Activated CD4-positive, CD25-positive, alpha-beta regulatory T cell treated with anti-CD3 and anti-CD28 coated beads, Interleukin-2, amount 50 U/mL, for 16 hours (primary cell): ENCODE measurements at regions not wholly inside any gene's neighbourhood (a gene's known extent, or its start where the extent isn't known, plus 50 kb on each side); places are given as distances from the start of the nearest gene placed in this dataset.
"Not testable (repeated sequence)": the region's sequence is repeated elsewhere in the genome, so short reads cannot be mapped to it uniquely, and the experiment has no call there.

Experiments used
- DNase-seq: peaks from one replicate; pipeline ENCODE4 v3.0.0-alpha.2; 2020; ENCODE audit warnings: low read depth, low spot score

DNA sequence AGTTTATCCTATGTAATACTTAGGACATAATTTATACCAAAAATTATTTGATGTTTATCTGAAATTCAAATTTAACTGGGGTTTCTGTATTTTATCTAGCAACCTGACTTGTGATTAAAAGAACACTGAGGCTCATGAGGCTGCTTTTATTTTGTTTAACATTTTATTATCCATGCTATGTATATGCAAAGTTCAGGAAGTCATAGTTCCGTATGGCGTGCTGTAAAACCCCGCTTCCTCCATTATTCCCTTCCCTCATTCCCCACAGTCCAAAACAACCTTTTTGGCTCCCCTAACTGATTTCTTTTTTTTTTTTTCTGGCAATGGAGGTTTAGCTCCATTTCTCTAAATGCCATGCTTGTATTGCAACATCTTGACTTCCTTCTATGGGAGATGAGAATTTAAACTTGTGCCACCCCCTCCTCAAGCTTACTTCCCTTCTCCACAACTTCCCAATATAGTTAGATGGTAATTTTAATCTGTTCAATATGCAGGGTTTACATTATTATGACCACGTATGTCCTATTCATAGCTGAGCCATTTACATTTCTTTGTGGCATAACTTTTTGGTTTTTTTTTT lies 138.0 kb upstream of the DNAH14 start:
- DNase-seq: no peak

DNA sequence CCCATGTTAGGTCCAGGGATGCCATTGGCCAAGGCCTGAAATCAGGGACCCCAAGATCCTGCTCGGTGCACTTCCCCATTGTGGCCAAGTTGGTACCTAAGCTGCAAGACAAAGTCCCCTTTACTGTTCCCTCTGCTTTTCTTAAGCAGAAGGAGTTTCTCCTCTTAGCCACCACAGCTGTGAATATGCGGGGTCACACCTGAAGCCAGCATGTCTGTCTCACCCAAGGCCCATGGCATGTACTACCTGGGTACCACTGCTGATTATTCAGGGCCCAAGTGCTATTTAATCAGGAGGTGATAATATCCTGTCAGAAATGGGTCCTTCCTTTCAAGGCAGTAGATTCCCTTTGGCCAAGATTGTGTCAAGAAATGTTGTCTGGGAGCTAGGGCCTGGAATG lies 133.9 kb upstream of the DNAH14 start:
- no peak for DNase-seq

DNA sequence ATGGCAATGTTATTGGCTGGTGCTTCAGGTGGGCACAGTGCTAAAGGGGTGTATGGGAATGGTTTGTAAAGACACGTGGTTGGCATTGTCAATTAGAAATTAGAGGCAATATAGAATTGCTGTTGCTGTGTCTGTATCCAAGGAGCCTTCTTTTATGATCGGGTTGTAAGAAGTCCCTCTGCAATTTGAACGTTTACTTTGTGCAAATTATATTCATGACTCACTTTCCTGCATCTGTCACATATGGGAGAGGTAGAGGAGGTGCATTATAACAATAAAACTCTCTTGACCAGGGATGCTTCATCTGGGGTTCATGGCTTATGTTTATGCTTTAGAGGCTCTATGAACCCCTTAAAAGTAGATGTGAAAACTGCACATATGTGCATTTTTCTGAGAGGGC lies 130.4 kb upstream of the DNAH14 start:
- no peak for DNase-seq

DNA sequence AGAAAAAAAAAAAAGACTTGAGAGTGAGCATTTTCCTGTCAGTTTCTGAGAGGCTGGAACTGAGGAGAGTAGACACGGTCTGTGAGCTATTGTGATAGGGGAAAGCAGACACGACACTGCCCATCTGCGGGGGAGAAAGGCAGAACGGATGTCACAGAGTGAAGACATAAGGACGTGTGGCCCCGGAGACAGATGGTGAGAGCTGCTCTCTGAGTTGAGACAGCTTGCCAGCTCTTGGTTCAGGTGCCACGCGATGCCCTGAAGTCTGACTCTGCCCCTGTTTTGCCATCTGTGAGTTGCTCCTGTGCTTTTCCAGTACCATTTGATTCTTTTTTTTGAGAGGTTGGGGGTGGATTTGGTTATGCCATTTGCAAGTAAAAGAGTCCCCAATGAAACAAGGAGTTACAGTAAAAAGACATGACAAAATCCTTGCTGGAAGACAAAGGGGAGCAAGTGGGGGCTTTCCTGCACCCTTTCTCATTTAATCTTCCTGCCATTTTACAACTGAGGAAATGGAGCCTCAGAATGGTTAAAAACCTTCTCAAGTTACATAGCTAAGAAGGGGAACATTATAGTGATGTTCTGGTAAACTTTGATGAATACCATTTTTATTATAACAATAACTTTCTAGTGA lies 128.9 kb upstream of the DNAH14 start:
- no peak for DNase-seq

DNA sequence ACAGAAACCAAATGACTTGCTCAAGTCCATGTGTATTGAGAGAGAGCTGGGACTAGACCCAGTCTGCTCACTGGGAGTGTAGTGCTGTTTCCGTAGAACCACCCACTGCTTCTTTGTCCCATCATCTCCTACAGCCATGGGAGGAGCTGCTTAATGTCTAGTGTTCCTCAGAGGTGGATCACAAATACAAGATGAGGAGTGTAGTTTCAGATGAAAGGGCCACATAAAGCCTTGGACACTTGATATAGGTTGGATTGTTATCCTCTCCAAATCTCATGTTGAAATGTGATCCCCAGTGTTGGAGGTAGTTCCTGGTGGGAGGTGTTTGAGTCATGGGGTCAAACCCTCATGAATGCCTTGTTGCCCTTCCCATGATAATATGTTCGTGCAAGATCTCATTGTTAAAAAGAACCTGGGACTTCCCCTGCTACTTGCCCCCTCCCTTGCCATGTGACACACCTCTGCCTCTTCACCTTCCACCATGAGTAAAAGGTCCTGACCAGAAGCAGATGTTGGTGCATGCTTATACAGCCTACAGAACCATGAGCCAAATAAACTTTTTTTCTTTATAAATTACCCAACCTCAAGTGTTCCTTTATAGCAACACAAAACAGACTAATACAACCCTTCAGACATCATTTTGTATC lies 127.5 kb upstream of the DNAH14 start:
- no peak for DNase-seq

DNA sequence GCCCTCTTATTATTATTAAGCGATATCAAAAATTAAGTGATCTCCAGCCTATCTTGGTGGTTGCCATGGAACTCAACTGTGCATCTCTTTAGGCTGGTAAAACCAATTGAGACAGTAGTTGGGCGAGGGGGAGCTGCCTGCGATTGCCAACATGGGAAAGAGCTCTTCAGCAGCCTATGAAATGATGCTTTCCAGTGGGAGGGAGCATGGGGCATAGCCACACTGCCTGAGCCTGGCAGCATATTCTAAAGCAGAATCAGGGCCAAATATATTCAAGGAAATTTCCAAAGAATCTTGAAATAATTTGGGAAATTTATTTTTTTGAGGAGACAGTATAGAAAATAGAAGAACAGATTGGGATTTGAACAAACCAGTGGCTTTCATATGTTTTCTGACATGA lies 126.9 kb upstream of the DNAH14 start:
- no peak for DNase-seq

DNA sequence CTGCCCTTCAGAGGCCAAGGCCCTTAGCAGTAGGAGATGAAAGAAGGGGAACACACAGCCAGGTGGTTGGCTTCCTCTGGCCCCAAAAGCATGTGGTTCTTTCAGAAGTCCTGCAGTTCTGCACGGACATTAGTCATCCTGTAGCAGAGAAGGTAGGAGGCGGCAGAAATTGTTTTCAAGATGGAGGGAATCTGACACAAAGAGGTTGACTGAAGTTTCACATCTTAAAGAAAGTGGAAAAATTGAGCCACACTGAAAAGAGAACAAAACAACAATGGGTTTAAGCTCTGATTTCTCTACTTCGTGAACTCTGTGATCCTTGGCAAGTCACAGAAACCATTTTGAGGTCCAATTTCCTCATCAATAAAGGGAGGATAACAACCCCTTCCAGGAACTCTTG lies 125.3 kb upstream of the DNAH14 start:
- no peak for DNase-seq

DNA sequence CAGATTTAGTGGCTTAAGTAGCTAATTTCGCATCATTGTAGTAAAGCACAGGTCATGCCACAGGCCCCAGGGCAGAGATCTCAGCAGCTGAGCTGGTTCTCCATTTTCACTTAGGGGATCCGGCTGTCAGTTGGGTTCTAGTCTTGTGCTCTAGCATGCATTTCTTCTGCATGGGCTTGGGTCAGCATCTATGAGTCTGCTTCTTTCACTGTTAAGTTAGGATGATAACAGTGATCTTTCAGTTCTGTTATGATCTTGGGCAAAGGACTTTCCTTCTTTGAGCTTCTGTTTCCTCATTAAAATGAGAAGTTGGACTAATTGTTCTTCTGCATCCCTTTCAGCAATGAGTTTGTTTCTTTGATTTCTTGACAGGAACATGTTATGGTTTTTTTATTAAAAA lies 123.6 kb upstream of the DNAH14 start:
- DNase-seq: no peak

DNA sequence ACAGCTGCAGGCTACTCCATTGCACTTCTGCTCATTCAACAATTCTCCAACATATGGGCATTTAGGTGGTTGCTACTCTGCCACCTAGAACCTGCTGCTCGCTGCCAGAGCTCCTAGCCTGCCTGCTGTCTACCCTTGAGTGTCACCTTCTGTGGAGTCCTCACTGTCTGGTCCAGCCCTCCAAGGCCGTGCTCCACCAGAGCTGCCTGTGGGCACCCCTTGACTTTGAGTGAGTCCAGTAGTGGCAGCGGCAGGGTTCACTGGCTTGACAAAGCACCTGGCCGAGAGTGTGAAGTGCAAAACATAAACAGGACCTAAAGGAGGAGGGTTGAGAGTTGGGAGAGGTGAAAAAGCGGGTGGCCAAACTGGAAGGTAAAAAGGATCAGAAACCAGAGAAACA lies 120.3 kb upstream of the DNAH14 start:
- DNase-seq: no peak

DNA sequence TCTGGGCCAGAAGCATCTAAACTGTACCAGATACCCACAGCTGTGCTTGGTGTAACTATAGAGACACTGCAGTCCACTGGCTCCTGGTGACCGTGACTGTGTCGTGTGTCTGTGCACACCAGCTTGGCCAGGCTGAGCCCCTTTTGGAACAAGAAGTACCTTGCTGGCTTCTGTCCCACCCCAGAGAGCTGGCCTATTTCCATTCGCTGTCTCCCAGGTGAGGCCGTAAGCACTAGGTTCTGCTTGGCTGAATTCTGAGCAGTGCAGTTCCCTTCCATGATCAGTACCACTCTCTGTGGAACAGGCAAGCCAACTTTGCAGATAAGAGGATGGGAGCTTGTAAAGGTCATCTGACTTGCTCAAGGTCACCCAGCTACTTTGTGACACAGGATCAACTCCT lies 119.9 kb upstream of the DNAH14 start:
- no peak for DNase-seq

DNA sequence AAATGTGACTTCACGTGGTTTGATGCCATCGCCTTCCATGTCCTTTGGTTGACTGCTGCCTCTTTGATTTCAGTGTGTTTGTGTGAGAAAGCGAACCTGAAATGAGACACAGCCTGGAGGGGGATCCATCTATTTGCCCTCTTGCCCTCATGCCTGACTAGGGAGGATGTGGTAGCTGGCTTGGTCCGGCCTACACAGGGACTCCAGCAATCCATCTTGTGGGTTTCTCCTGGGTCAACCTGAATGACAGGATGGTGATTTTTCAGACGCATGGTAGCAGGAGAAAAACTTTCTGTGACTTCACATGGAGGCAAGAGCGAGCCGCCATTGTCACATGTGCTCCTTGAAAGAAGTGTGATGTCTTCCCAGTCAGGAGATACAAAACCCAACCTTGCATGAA lies 117.9 kb upstream of the DNAH14 start:
- DNase-seq: no peak

DNA sequence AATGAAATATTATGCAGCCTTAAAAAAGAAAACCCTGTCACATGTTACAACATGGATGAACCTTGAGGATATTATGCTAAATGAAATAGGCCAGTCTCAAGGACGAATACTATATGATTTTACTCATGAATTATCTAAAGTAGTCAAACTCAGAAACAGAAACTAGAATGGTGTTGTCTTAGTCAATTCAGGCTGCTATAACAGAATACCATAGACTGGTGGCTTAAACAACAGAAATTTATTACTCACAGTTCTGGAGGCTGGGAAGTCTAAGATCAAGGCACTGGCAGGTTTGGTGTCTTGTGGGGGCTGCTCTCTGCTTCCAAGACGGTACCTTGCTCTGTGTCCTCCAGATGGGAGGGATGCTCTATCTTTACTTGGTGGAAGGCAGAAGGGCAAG lies 113.8 kb upstream of the DNAH14 start:
- no peak for DNase-seq

DNA sequence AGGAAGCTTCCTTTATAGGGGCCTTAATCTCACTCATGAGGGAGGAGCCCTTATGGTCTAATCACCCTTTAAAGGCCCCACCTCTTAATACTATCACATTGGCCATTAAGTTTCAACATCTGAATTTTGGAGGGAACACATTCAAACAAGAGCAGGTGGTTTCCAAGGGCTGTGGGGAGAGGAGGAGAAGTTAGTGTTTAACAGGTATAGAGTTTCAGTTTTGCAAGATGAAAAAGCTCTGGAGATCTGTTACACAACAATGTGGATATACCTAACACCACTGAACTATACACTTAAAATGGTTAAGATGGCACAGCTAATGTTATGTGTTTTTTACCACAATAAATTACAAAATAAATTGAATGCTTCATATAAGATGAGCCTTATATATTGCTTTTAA lies 113.4 kb upstream of the DNAH14 start:
- no peak for DNase-seq

DNA sequence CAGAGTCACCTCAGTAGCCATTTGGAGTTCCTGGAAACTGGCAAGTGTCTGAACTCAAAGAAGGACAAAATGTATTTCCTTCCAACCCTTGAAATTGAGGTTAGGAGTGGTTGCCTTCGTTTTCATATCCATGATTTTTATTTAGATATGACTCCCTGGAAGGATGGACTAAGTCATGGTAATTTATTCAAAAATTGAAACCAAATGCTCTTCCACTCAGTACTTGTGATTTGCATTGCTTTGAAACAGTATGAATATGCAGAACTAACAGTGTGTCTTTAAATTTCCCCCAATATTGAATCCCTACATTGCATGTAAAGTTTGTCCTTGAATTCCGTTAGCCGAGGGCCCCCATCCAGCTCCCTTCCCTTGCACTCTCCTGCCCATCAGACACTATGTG lies 112.1 kb upstream of the DNAH14 start:
- DNase-seq: no peak

DNA sequence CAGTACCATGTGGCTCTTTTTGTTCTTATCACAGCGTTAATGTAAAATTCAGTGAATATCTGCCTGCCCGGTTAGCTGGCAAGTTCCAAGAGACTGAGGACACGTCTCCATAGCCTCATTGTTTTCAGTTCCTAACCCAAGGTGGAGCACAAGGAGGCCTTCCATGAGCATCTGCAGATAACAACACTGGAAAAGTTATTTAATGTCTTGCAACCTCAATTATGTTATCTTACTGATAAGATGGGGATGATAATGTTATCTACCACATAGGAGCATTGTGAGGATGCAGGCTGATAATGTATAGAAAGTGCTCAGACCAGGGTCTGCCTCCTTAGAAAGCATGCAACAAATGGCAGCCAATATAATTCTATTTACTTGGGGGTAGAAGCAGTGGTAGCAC lies 109.6 kb upstream of the DNAH14 start:
- no peak for DNase-seq

DNA sequence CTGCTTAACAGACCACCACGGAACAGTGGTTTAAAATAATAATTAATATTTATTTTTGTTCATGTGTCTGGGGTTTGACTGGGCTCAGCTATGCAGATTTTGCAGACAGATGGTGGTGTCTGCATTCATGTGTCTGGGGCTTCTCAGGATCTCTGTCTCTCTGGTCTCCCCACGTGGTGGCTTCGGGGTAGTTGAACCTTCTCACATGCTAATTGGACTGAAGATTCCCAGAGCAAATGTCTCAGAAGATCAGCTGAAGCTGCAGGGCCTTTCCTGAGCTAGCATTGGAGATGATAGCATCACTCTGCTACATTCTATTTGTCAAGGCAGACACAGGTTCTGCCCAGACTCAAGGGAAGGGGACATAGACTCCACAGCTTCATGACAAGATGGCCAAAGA lies 109.1 kb upstream of the DNAH14 start:
- DNase-seq: no peak

DNA sequence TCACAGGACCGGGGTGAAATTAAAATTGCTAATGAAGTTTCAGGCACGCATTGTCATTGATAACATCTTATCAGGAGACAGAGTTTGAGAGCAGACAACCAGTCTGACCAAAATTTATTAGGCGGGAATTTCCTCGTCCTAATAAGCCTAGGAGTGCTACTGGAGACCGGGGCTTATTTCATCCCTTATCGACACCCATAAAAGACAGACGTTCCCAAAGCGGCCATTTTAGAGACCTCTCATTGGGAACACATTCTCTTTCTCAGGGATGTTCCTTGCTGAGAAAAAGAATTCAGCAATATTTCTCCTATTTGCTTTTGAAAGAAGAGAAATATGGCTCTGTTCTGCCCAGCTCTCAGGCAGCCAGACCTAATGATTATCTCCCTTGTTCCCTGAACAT lies 107.7 kb upstream of the DNAH14 start:
- DNase-seq: not testable (repeated sequence)

DNA sequence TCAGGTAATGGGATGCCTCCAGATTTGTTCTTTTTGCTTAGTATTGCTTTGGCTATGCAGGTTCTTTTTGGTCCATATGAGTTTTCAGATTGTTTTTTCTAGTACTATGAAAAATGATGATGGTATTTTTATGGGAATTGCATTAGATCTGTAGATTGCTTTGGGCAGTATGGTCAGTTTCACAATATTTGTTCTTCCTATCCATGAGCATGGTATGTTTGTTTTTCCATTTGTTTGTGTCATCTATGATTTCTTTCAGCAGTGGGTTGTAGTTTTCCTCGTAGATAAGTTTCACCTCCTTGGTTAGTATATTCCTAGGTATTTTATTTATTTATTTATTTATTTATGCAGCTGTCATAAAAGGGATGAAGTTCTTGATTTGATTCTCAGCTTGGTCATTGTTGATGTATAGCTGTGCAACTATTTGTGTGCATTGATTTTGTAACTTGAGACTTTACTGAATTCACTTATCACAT lies 103.9 kb upstream of the DNAH14 start:
- no peak for DNase-seq

DNA sequence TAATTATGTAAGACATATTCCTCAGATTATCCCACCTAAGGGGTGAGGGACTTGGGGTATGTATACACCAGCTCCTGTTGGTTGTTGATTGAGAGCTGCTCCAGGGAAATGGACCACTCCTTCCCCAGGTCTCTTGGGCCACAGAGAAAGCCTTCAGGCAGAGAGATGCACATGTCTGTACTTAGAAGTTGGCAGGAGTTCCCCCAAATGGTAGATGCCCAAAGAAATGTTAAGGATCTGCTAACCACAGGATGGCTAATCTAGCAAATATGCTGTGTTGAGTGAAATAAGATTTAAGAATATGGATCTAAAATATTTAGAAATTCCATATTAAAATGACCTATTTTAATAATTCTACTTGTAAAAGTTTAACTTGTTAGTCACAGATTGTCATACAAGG lies 100.8 kb upstream of the DNAH14 start:
- no peak for DNase-seq

DNA sequence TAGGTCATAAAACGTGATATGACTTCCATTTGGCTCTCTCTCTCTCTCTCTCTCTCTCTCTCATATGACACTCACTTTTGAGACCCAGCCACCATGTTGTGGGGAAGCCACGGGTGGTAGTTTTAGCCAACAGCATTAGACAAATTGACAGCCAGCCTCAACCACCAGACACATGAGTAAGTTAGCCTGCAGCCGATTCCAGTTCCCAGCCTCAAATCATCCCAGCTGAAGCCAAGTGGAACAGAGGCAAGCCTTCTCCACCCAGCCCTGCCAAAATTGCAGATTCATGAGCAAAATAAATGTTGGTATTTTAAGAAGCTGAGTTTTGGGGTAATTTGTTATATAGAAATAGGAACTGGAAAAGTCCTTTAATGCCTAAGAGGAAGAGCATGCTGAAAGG lies 98.0 kb upstream of the DNAH14 start:
- DNase-seq: no peak

DNA sequence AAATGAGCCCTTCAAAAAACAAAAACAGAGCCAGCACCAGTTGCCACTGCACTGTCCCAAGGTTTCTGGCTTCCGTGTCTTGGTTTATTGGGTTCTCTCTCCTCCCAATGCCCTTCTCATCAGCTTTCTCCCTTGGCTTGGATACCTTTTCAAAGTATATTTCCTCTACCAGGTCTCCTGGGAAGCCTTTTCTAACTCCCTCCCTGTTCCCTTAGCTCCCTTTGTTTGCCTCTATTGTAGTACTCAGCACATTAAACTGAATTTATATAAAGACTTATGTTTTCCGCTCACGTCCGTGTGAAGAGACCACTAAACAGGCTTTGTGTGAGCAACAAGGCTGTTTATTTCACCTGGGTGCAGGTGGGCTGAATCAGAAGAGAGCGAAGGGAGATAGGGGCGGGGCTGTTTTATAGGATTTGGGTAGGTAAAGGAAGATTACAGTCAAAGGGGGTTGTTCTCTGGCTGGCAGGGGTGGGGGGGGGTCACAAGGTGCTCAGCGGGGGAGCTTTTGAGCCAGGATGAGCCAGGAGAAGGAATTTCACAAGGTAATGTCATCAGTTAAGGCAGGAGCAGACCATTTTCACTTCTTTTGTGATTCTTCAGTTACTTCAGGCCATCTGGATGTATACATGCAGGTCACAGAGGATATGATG lies 89.7 kb upstream of the DNAH14 start:
- DNase-seq: not testable (repeated sequence)

DNA sequence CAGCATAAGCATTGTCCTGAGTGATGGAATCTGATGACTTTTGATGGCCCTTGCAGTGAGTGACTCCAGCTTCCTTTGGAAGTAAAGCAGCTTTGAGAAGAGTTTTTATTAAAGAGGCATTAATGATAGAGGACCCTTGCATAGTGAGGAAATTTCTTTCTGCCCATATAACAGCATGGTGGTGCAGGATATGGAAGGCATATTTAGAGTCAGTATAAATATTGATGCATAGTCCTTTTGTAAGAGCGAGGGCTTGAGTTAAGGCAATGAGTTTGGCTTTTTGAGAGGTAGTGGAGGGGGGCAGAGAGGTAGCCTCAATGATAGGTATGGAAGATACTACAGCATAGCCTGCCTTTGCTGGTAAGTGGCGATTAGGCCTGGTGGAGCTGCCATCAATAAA lies 87.7 kb upstream of the DNAH14 start:
- not testable (repeated sequence) for DNase-seq
